ENCODE measurements at regions not wholly inside any gene's neighbourhood (a gene's known extent, or its start where the extent isn't known, plus 50 kb on each side); places are given as distances from the start of the nearest gene placed in this dataset.

GRCh38 chr7:114760477-114760876, 161.4 kb upstream of the MDFIC start:
- peaks cover 5% of the 10 kb centered on the region for H3K27me3 ChIP-seq (replicated peaks; ENCODE audit: insufficient read depth, low read depth, low read length, poor library complexity)
- H3K9me3 ChIP-seq (ENCODE audit: low read depth, low read length, poor library complexity, severe bottlenecking), result no peaks in the 10 kb centered on the region
- H3K27ac ChIP-seq (ENCODE audit: low read depth, low read length, poor library complexity, severe bottlenecking), result no peak overlapping the region
- POLR2A ChIA-PET (ENCODE audit: low non-redundant PET), result no interaction called here
- intact Hi-C loops (cut with micrococcal nuclease; ENCODE audit: unreplicated experiment), result no loop called here
- no TSS peak for BruUV-seq (replicated peaks)
- no peaks in the 10 kb centered on the region for H3K4me1 ChIP-seq (ENCODE audit: insufficient read depth, low read length, poor library complexity, severe bottlenecking)
- H3K4me3 ChIP-seq (ENCODE audit: low read depth, low read length, poor library complexity, severe bottlenecking), result no peak overlapping the region
- DNase-seq (ENCODE audit: low spot score), result no peak
- no peak for TF ChIP-seq EZH2 (IDR thresholded peaks at IDR 0.05; ENCODE audit: borderline replicate concordance, low read depth, low read length, poor library complexity, severe bottlenecking)
- TF ChIP-seq, protein P1, sequence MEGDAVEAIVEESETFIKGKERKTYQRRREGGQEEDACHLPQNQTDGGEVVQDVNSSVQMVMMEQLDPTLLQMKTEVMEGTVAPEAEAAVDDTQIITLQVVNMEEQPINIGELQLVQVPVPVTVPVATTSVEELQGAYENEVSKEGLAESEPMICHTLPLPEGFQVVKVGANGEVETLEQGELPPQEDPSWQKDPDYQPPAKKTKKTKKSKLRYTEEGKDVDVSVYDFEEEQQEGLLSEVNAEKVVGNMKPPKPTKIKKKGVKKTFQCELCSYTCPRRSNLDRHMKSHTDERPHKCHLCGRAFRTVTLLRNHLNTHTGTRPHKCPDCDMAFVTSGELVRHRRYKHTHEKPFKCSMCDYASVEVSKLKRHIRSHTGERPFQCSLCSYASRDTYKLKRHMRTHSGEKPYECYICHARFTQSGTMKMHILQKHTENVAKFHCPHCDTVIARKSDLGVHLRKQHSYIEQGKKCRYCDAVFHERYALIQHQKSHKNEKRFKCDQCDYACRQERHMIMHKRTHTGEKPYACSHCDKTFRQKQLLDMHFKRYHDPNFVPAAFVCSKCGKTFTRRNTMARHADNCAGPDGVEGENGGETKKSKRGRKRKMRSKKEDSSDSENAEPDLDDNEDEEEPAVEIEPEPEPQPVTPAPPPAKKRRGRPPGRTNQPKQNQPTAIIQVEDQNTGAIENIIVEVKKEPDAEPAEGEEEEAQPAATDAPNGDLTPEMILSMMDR (conservative IDR thresholded peaks at IDR 0.05; ENCODE audit: low read depth, low read length), result no peak
- CTCF ChIA-PET, result no interaction called here
- no peaks in the 10 kb centered on the region for H3K36me3 ChIP-seq (ENCODE audit: insufficient read depth, low read length, poor library complexity, severe bottlenecking)

- ChIA-PET CTCF (no interaction called here), POLR2A (ENCODE audit: low non-redundant PET) (no interaction called here)
- no peaks in the 10 kb centered on the region for H3K4me1 ChIP-seq (ENCODE audit: insufficient read depth, low read length, poor library complexity, severe bottlenecking)
- TF ChIP-seq, protein P1 (conservative IDR thresholded peaks at IDR 0.05; ENCODE audit: low read depth, low read length), result no peak
- TF ChIP-seq EZH2 (IDR thresholded peaks at IDR 0.05; ENCODE audit: borderline replicate concordance, low read depth, low read length, poor library complexity, severe bottlenecking), result no peak
- H3K36me3 ChIP-seq (ENCODE audit: insufficient read depth, low read length, poor library complexity, severe bottlenecking), result no peaks in the 10 kb centered on the region
- H3K27me3 ChIP-seq (replicated peaks; ENCODE audit: insufficient read depth, low read depth, low read length, poor library complexity), result no peaks in the 10 kb centered on the region
- H3K27ac ChIP-seq (ENCODE audit: low read depth, low read length, poor library complexity, severe bottlenecking), result no peak overlapping the region
- intact Hi-C loops (cut with micrococcal nuclease; ENCODE audit: unreplicated experiment), result no loop called here
- H3K4me3 ChIP-seq (ENCODE audit: low read depth, low read length, poor library complexity, severe bottlenecking), result no peak overlapping the region
- DNase-seq (ENCODE audit: low spot score), result no peak
- no TSS peak for BruUV-seq (replicated peaks)
- no peaks in the 10 kb centered on the region for H3K9me3 ChIP-seq (ENCODE audit: low read depth, low read length, poor library complexity, severe bottlenecking)
Observed at GRCh38 chr7:114761973-114762372, 159.9 kb upstream of the MDFIC start.

GRCh38 chr7:114765331-114766040, 156.4 kb upstream of the MDFIC start:
- Histone ChIP-seq H3K4me3 (ENCODE audit: low read depth, low read length, poor library complexity, severe bottlenecking) (no peak overlapping the region), H3K36me3 (ENCODE audit: insufficient read depth, low read length, poor library complexity, severe bottlenecking) (no peaks in the 10 kb centered on the region), H3K27ac (ENCODE audit: low read depth, low read length, poor library complexity, severe bottlenecking) (no peak overlapping the region), H3K9me3 (ENCODE audit: low read depth, low read length, poor library complexity, severe bottlenecking) (no peaks in the 10 kb centered on the region), H3K4me1 (ENCODE audit: insufficient read depth, low read length, poor library complexity, severe bottlenecking) (no peaks in the 10 kb centered on the region), H3K27me3 (replicated peaks; ENCODE audit: insufficient read depth, low read depth, low read length, poor library complexity) (no peaks in the 10 kb centered on the region)
- ChIA-PET CTCF (no interaction called here), POLR2A (ENCODE audit: low non-redundant PET) (no interaction called here)
- no peak for DNase-seq (ENCODE audit: low spot score)
- no peak for TF ChIP-seq EZH2 (IDR thresholded peaks at IDR 0.05; ENCODE audit: borderline replicate concordance, low read depth, low read length, poor library complexity, severe bottlenecking)
- intact Hi-C loops (cut with micrococcal nuclease; ENCODE audit: unreplicated experiment), result no loop called here
- BruUV-seq (replicated peaks), result no TSS peak

GRCh38 chr7:114766041-114766356, 155.9 kb upstream of the MDFIC start:
- no peak for DNase-seq (ENCODE audit: low spot score)
- Histone ChIP-seq H3K27me3 (replicated peaks; ENCODE audit: insufficient read depth, low read depth, low read length, poor library complexity) (no peaks in the 10 kb centered on the region), H3K4me3 (ENCODE audit: low read depth, low read length, poor library complexity, severe bottlenecking) (no peak overlapping the region), H3K9me3 (ENCODE audit: low read depth, low read length, poor library complexity, severe bottlenecking) (no peaks in the 10 kb centered on the region), H3K36me3 (ENCODE audit: insufficient read depth, low read length, poor library complexity, severe bottlenecking) (no peaks in the 10 kb centered on the region), H3K27ac (ENCODE audit: low read depth, low read length, poor library complexity, severe bottlenecking) (no peak overlapping the region), H3K4me1 (ENCODE audit: insufficient read depth, low read length, poor library complexity, severe bottlenecking) (no peaks in the 10 kb centered on the region)
- intact Hi-C loops (cut with micrococcal nuclease; ENCODE audit: unreplicated experiment), result no loop called here
- BruUV-seq (replicated peaks), result no TSS peak
- TF ChIP-seq EZH2 (IDR thresholded peaks at IDR 0.05; ENCODE audit: borderline replicate concordance, low read depth, low read length, poor library complexity, severe bottlenecking), result no peak
- TF ChIP-seq, protein P1 (conservative IDR thresholded peaks at IDR 0.05; ENCODE audit: low read depth, low read length), result no peak
- POLR2A ChIA-PET (ENCODE audit: low non-redundant PET), result no interaction called here
- CTCF ChIA-PET, result no interaction called here

Measured in A673 (cell line).